D721Med (cell line): ENCODE measurements at regions not wholly inside any gene's neighbourhood (a gene's known extent, or its start where the extent isn't known, plus 50 kb on each side); places are given as distances from the start of the nearest gene placed in this dataset.
A peak's percentile ranks its signal among the peaks of the same experiment; 100 is the strongest.

Source experiments
- DNase-seq: peaks from one replicate; pipeline ENCODE4 v3.0.0; 2011; ENCODE audit warnings: low spot score; ENCODE audit not compliant: insufficient read length
- FAIRE-seq: peaks from 2 replicates; lab custom pipeline; 2011; peaks lifted over from hg19 to GRCh38; lab: Jason Lieb, UNC
- CTCF ChIP-seq: IDR thresholded peaks from 2 replicates; pipeline ENCODE4 v1.5.1; 2012; ENCODE audit warnings: mild to moderate bottlenecking, control low read depth; ENCODE audit not compliant: insufficient read depth; ENCODE audit errors: missing control alignments

- no peak for TF ChIP-seq CTCF
- DNase-seq = no peak
- FAIRE-seq = no peak
Measured at GRCh38 chr18:55863391-55863706, 275.4 kb upstream of the TCF4 start.

DNA sequence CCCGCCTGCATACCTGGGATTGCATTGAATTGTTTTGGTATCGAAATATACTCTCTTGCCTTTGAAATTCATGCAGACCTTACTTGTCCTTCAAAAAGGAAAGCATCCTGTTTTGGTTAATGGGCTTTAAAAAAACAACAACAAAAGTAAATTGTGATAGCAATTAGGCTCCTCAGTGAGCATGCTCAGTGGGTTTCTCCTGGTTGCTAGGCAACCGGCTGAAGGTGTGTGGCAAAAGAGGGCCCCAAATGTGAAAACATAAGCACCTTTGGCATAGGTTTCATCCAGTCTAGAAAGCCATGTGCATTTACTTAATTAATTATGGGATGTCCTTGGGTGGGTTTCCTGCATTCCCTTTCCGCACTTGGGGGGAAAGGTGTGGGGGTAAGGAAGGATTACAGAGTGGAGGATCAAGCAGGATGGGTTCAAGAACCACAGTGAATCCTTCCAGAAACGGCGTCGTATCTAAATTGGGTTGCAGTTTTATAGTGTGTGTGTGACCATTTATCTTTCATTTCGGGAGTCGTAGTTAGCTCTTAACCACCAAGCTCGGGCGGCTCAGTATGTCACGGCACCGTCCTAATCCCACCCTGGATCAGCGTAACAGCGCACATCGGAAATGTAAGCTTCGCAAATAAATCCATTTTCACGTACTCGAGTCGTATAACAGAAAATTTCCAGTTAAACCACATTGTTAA lies 274.9 kb upstream of the TCF4 start:
- DNase-seq = no peak
- no peak for TF ChIP-seq CTCF
- no peak for FAIRE-seq

- DNase-seq (no peak), FAIRE-seq (peak; percentile 99)
- peak; percentile 52 for TF ChIP-seq CTCF
Measured at GRCh38 chr18:55861266-55861665, 273.3 kb upstream of the TCF4 start.

- FAIRE-seq = no peak
- TF ChIP-seq CTCF = no peak
- DNase-seq = no peak
Measured at GRCh38 chr18:55858661-55859515, 270.9 kb upstream of the TCF4 start.

DNA sequence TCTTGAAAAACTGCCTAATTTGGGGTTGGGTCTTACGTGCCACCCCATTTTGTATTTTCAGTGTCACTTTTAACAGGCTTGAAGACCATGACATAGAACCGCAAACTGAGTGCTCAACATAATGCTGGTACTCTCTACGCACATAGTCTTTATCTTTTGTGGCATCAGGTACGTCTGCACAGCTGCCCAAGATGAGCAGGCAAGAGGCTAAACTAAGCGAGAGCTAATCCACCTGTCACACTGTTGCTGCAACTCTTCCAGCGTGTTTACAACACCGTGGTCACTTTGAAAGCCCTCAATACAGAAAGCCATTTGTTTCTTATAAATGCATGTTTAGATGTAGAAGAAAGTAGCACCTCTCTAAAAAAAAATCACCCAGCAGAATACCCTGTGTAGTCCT lies 270.0 kb upstream of the TCF4 start:
- no peak for TF ChIP-seq CTCF

DNA sequence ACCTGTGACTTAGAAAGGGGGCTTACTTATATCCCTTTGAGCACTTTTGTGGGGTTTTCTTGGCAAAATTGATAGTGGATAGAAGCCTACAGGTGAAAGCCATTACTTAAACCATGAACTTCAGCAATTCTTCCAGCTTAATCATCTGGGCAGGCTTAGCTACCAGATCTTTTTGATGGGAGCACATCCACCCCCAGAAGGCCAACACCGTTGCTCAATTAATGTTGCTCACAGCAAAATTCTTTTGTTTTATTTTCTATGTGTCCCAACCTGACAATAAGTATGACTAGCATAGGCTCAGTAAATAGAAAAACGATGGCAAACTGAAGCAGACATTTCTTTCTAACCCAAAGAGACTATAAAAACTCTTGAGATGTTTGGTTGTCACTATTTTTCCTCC lies 269.4 kb upstream of the TCF4 start:
- FAIRE-seq (no peak), DNase-seq (no peak)
- TF ChIP-seq CTCF = no peak

More for the DNA sequence above, 270.0 kb upstream of the TCF4 start:
- DNase-seq = no peak
- peak; percentile 100 for FAIRE-seq

DNA sequence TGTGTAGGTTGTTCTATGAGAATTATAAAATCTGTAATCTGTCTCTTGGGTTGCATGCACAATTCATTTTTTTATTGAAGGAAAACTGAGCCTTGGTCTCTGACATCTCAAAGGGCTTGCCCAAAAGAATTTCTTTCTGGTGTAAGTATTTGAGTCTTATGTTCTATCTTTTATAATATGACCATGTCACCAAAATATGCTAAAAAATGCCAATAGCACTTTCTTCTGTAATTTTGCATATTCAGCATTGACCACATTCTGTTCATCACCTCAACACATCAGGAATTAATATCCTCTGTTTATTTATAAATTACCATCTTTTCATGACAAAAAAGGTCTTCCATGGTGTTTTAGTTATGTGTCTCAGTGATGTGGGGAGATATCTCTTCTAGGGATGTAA lies 268.7 kb upstream of the TCF4 start:
- DNase-seq (no peak), FAIRE-seq (no peak)
- TF ChIP-seq CTCF = no peak
